HG03064 (cell line): ENCODE measurements at regions not wholly inside any gene's neighbourhood (a gene's known extent, or its start where the extent isn't known, plus 50 kb on each side); places are given as distances from the start of the nearest gene placed in this dataset.

Source experiments
- ATAC-seq: cut with Tn5 transposase; IDR thresholded peaks from one replicate; pipeline ENCODE4 v1.9.1; 2021; ENCODE audit warnings: low read depth; ENCODE audit not compliant: unreplicated experiment

DNA sequence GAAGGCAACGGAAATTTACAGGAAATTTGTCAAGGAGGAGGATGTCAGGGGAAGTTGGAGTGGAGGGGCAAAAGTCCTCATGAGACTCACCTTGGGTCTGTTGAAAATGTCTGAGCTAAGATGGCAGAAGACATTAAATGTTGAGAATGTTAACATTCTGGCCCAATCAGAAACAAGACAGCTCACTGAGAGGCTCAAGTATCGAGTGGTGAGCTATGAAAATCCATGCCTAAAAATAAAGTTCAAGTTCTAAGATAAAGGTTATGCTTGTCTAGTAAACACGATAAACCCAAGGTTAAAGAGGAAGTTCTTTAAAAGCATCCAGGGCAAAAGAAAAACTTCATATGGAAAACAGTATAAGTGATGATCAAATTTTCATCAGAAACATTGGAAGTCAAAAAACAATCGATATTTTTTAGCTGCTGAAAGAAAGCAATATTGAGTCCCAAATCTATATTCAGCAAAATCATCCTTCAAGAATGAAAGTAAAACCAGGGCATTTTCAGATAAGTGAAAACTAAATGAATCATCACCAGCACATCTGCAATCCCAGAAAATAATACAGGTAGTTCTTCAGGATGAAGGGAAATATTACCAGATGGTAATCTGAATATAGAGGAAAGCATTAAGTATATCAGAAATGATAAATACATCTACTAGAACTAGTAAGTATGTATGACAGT lies 462.4 kb downstream of the TLL1 start:
- no peak for ATAC-seq

DNA sequence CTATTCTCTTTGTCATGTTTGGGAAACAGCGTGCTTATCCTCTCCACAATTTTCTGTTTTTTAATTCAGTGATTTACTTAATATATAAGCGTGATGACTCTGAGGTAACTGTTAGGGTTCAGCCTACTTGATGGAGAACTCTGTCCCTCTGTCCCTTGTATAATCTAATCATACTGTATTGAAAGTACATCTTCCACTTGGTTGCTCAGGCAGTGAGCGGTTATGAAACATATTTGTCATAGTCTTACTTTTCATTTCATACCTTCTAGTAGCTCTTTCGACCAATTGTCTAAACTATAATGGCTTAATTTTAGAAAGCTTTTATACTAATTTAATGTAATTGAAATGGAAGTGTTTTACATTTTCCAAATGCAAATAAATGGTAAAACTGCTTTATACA lies 469.0 kb downstream of the TLL1 start:
- ATAC-seq = peak; percentile 65

DNA sequence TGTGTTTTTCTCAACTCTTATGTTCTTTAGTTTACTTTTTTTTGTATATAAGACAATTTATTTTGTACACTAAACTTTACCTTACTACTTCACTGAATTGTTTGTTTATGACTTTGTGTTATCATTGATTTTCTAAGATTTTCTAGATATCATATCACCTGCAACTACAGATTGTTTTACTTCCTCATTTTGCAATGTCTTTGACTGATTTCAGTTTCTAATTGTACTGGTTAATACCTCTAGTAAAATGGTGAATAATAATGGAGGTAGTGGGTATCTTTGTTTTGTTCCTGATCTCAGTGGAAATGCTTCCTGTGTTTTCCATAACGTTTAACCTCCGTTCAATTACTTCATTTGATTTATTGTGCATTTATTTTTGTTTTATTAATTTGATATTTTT lies 490.2 kb downstream of the TLL1 start:
- no peak for ATAC-seq

DNA sequence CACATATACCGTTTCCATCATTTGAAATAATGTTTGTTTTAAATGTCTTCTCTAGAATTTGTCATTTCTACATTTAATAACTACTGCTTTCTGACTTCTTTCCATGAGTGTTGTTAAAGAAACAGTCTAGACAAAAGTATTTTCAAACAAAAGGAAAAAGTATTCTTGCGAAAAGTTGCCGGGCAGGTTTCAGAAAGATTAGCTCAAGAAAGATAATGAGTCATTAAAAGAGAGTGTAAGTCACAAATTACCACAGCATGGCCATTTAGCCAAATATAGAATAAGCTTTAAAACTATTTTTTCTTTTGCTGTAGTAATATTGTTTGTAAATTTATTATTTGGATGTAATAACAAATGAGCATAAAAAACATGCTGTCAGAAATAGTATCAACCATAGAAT lies 493.0 kb downstream of the TLL1 start:
- ATAC-seq = no peak

DNA sequence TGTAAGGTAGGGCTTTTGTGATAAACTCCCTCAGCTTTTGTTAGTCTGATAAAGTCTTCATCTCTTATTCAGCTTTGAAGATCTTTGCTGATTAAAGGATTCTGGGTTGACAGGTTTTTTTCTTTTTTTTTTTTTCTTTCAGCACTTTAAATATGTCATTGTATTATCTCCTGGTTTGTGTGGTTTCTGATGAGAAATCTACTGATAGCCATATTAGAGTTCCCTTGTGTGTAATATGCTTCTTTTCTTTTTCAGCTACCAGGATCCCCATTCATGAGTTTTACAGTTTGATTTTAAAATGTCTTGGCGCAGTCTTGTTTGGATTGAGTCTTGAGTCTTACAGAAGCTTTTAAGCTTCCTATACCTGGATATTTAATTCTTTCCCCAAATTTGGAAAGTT lies 504.5 kb downstream of the TLL1 start:
- ATAC-seq = no peak

DNA sequence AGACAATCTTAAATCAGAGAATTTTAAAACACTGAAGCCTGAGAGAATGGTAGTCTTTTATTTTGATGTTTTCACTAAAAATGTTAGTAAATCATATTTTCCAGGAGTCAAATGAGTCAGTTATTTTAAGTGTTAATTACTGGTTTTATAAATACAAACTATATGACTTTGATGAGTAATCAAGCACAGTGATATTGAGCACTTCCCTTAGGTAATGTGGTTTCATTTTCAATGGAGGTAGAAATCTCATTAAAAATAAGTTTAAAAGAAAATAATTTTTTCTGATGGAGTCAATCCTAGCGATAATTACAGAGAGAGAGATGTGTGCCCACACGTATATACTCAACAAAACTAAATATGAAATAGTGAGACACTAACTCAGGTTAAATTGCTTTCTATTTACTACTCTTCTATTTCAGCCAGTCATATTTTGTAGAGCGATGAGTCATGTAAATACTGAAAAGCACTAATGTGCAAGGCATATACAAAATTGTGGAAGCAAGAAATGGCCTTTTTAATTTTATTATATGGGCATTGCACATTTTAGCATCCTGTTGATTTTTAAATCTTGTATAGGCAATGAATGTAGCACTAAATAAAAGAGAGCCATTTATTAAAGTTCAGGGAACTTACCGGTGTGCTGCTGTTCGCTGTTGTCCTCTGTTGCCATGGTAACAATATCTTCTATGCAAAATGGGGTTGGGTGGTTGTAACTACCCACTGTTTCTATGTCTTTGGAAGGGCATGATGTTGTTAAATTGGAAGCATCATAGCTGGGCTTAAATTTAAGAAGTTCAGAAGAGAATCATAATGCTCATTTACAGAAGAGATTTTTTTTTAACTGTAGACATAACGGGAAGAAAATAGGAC lies 513.7 kb downstream of the TLL1 start:
- no peak for ATAC-seq

DNA sequence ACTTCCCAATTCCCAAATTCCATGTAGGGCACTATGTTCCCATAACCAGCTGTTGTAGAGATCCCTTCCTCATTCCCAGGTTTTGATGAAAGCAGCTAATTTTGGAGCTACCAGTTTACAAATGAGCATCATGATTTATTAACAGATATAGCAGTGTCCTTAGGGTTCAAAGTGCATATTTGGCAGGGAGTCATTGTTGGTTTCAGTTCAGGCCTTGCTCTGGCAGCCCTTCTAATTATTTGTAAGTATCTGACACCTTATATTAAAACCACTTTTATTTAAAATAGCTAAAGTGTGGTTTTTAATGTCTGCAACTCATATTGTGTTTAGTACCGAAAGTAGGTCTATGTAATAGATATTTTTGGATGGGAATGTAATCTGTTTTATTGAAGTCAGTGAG lies 518.5 kb downstream of the TLL1 start:
- ATAC-seq = no peak

DNA sequence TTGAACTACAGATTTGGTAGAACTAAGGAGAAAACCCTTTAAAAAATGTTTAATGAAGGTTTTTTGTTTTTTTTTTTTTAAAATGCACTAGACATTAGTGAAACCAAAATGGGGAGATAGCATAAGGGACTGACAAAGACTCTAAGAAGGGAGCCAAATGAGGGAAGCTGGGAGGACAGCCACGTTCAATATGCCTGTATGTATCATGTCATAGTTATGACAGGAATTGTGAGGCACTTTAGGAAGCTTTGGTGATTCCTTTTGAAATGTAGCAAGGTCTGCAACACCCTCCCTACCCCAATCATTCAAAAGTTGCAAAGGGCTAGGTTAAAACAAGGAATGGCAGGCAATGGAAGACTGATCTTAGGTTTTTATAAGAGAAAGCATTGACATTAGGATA lies 526.0 kb downstream of the TLL1 start:
- no peak for ATAC-seq

DNA sequence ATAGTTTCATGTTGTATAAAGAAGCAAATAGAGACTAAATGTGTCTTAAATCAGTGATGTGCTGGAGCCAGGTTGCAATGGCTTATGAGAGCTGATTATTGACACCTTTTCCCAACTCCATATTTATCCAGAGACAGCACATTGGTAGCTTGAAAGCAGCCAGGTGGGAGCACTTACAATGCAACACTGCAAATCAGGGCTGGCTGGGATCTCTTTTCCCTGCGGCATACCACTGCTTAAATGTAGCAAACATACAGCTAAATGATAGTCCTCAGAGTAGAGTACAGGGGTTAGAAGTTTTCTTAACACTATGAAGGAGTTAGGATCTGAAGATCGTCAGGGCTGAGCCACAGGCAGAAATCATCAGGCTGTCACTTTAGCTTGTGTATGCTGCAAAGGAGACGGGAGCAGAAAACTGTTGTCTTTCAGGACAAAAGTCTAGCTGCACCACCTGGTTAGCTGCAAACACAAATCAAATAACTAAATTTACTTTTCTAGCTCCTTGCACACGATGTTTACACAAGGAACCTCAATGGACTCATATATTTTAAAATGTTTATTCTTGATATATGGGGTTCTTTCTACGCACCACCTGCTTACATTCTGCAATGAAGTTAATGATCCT lies 527.3 kb downstream of the TLL1 start:
- ATAC-seq = no peak

DNA sequence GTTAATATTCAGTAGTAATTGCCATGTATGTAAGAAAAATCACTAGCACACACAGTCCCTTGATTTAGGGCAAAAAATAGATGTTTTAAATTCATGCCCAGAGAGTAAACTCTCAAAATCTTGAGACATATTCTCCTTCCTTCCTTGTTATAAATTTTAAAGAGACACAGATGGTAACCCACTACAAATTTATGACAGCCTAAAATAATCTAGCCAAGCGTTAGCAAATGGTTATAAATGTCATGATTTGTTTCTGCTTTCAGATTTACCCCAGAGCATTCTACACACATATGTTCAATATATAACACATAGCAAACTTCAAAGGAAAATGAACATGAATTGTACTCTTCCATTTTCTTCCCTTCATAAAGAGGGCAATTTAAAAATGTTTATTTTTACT lies 540.3 kb downstream of the TLL1 start:
- ATAC-seq = no peak

DNA sequence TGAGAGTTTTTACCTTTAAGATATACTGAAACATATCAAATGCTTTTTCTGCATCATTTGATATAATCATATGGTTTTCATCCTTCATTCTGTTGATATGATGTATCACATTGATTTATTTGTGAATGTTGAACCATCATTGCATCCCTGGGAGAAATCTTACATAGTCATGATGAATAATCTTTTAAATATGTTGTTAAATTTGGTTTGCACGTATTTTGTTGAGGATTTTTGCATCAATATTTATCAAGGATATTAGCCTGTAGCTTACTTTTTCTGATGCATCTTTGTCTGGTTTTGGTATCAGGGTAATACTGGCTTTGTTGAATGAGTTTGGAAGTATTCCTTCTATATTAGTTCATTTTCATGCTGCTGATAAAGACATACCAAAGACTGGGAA lies 541.4 kb downstream of the TLL1 start:
- no peak for ATAC-seq

DNA sequence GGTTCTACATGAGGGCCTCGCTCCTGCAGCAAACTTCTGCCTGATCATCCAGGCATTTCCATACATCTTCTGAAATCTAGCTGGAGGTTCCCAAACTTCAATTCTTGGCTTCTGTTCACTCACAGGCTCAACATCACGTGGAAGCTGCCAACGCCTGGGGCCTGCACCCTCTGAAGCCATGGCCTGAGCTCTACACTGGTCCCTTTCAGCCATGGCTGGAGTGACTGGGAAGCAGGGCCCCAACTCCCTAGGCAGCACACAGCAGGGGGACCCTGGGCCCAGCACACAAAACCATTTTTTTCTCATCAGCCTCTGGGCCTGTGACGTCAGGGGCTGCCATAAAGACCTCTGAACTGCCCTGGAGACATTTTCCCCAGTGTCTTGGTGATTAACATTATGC lies 542.7 kb downstream of the TLL1 start:
- ATAC-seq = no peak

DNA sequence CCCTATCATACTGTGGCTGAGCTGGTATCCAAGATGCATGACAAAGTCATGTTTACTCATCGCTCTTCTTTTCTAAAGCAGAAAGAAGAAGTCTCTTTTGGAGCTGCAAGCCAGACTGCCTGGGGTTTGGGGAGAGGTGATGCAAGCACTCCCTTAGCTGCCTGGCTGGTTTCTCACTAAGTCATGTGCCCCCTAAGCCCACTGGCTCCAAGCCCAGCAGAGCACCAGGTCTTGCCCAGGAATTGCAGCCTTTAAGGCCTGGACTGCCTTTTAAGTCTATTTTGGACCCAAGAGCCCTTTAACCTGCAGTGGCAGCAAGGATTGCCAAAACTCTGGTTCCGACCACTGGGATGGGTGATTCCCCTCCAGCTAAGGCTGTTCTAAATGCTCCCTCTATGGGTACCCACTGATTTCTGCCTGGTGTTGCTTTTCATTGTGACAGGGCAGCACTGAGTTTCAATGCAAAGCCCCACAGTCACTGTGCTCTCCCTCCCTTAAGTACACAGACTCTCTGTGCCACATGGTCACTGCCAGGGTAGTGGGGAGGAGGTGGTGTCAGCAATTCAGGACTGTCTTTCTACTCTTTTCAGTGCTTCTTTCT lies 548.6 kb downstream of the TLL1 start:
- no peak for ATAC-seq

DNA sequence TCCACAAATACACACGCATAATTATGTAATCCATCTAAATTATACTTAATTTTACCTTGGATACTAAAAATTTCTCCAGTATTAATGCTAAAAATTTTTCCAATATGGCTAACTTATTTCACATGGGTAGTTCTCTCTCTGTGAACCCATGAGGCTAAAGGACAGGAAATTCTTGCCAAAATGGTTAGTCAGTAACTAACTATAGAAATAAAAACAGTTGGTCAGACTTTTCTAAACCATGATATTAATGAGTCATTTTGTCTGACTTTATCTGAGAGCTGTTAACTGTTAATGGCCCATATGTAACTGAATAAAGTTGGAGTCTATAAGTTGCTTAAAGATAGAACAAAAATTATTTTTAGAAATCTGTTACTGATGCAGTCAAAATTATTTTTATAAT lies 549.4 kb downstream of the TLL1 start:
- no peak for ATAC-seq

DNA sequence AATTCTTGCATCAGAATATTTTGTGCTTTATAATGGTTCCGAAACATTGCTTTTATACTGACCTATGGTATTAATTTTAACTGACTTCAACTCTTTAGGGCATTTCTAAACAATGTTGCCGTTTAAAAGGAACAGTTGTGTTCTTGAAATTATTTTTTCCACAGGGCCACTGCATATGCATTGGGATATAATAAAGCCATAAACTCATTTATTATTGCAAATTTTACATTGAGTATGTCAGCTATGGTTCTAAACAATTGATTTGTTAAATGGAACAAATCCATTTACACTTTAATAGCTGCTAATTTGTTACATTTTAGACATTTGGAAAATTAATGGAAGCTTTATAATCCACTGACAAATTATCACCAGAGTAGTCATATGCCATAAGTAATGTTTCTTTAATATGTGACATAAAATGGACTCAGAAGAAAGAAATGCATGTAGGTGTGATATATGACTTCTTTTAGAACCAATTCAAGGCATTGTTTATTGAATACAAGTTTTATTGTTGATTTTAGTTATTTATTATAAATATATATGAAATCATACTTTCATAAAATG lies 553.3 kb downstream of the TLL1 start:
- no peak for ATAC-seq

DNA sequence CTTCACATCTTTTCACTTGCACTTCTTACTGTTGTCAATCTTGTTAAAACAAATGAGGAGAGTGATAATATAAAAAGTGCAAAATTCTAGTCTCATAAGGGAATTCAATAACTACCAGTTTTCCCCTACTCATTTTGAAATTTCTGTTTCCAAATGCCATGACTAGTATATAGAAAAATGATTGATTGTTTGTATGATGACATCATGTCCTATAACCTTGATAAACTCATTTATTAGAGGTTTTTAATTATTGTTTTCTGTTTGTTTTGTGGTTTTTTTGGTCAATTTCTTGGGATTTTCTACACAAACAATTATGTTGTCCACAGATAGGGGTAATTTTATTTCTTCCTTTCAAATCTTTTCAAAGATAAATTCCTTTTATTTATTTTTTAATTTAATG lies 559.1 kb downstream of the TLL1 start:
- ATAC-seq = no peak

DNA sequence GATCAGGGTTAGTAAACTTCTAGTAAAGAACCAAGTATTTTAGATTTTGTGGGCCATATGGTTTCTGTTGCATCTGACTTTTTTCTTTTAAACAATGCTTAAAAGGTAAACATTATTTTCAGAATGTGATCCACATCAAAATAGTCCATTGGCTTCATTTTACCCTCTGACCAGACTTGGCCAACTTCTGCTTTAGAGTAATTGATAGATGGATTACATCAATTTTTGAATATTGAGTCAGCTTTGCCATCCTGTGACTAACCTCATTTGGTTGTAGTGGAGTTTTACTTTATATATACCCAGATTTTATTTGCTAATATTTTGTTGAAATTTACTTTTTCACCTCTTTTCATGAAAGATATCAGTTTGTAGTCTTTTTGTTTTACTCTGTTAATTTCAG lies 559.8 kb downstream of the TLL1 start:
- ATAC-seq = no peak

DNA sequence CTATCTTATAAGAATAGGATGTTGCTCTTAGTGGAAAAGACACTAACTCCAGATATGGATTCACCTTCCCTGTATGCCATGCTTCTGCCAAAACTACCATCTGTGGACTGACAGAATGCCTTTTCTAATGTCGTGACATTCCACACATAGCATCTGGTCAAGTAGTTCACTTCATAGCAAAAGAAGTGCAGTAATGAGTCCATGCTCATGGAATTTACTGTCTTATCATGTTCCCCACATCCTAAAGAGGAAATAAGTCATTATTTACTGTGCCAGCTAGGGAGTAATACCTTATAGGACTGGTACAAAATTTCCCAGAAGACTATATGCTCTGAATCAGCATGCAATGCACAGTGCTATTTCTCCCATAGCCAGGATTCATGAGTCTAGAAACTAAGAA lies 562.4 kb downstream of the TLL1 start:
- ATAC-seq = no peak

DNA sequence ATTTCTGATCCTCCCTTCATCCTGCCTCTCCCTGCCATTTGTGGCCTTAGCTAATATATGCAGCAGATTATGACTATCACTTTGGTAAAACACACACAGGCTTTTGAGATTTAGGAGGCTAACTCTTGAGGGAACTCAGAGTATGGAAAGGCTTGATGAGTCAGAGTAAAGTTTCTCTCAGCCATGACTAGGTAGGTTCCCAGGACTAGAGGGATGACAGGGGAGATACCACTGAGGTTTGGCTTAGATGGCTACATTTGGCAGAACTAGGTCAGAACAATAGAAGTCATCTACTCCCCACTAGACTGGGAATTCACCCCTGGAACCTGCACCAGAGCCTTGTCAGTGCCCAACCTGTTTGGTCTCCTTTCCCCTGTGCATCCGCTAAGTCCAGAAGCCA lies 585.7 kb downstream of the TLL1 start:
- no peak for ATAC-seq

DNA sequence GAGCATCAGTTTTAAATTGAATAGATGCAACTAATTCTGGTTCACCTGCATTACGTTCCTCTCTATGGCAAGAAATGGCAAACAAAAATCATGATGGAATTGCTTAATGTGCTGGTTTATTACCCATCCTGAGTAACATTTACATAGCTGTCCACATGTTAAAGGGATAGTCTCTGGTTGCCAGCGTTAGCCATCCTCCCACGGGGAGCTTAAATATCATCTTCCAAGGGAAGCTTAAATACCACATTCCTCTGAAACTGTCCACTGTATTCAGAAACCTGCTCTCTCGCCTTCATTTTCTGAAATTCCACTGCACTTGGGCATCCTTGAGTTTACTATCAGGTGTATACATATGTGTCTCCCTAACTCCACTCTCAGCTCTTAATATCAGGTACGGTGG lies 586.6 kb downstream of the TLL1 start:
- ATAC-seq = no peak
